Astrocyte (in vitro differentiated cells and primary cell): ENCODE measurements at regions not wholly inside any gene's neighbourhood (a gene's known extent, or its start where the extent isn't known, plus 50 kb on each side); places are given as distances from the start of the nearest gene placed in this dataset.

Experiments
- DNase-seq: peaks from one replicate; pipeline ENCODE4 v3.0.0-alpha.2; 2010; ENCODE audit warnings: low read depth
- FAIRE-seq: peaks from 2 replicates; lab custom pipeline; 2011; peaks lifted over from hg19 to GRCh38; lab: Jason Lieb, UNC
- H2AFZ ChIP-seq: 2 replicates; pipeline ENCODE4 v1.6.0; 2012; ENCODE audit warnings: low read depth, low read length, inconsistent platforms
- H3K27ac ChIP-seq: 2 replicates; pipeline ENCODE4 v1.5.1; 2011; ENCODE audit warnings: low read depth, low read length, inconsistent platforms
- H3K27me3 ChIP-seq: 2 replicates; pipeline ENCODE4 v1.6.0; 2011; ENCODE audit warnings: low read length, inconsistent platforms; ENCODE audit not compliant: insufficient read depth
- H3K36me3 ChIP-seq: 2 replicates; pipeline ENCODE4 v1.5.1; 2011; ENCODE audit warnings: low read length, inconsistent platforms; ENCODE audit not compliant: insufficient read depth
- H3K4me1 ChIP-seq: 2 replicates; pipeline ENCODE4 v1.5.1; 2011; ENCODE audit warnings: low read length, inconsistent platforms; ENCODE audit not compliant: insufficient read depth
- H3K4me2 ChIP-seq: 2 replicates; pipeline ENCODE4 v1.6.0; 2012; ENCODE audit warnings: low read length, inconsistent platforms
- H3K4me3 ChIP-seq: 2 replicates; pipeline ENCODE4 v1.5.1; 2011; ENCODE audit warnings: low read depth, mild to moderate bottlenecking, low read length, inconsistent platforms; ENCODE audit not compliant: insufficient read depth
- H3K79me2 ChIP-seq: 2 replicates; pipeline ENCODE4 v1.6.0; 2012; ENCODE audit warnings: mild to moderate bottlenecking, low read length, inconsistent platforms; ENCODE audit not compliant: insufficient read depth
- H3K9ac ChIP-seq: 2 replicates; pipeline ENCODE4 v1.6.0; 2012; ENCODE audit warnings: mild to moderate bottlenecking, low read length, inconsistent platforms
- H3K9me3 ChIP-seq: 2 replicates; pipeline ENCODE4 v1.5.1; 2012; ENCODE audit warnings: low read depth, mild to moderate bottlenecking, low read length, inconsistent platforms; ENCODE audit not compliant: insufficient read depth
- H4K20me1 ChIP-seq: 2 replicates; pipeline ENCODE4 v1.6.0; 2012; ENCODE audit warnings: low read length, inconsistent platforms; ENCODE audit not compliant: insufficient read depth
- H3K27ac Mint-ChIP-seq: one replicate; pipeline ENCODE4 v1.8.0; 2021; ENCODE audit warnings: mild to moderate bottlenecking, mixed read lengths; ENCODE audit not compliant: unreplicated experiment
- H3K27me3 Mint-ChIP-seq: one replicate; pipeline ENCODE4 v1.8.0; 2021; ENCODE audit warnings: low read depth, mixed read lengths; ENCODE audit not compliant: unreplicated experiment
- H3K36me3 Mint-ChIP-seq: one replicate; pipeline ENCODE4 v1.8.0; 2021; ENCODE audit warnings: low read depth, mixed read lengths; ENCODE audit not compliant: unreplicated experiment
- H3K4me1 Mint-ChIP-seq: one replicate; pipeline ENCODE4 v1.8.0; 2021; ENCODE audit warnings: low read depth, mixed read lengths; ENCODE audit not compliant: unreplicated experiment
- H3K4me3 Mint-ChIP-seq: one replicate; pipeline ENCODE4 v1.8.0; 2021; ENCODE audit warnings: mild to moderate bottlenecking, moderate library complexity, mixed read lengths; ENCODE audit not compliant: unreplicated experiment
- H3K9me3 Mint-ChIP-seq: one replicate; pipeline ENCODE4 v1.8.0; 2021; ENCODE audit warnings: mild to moderate bottlenecking, mixed read lengths; ENCODE audit not compliant: unreplicated experiment
- CTCF ChIP-seq: IDR thresholded peaks from 2 replicates; pipeline ENCODE4 v1.5.1; 2011; ENCODE audit warnings: low read depth, mild to moderate bottlenecking, inconsistent platforms, low read length, moderate library complexity; ENCODE audit not compliant: insufficient read depth
- EZH2 ChIP-seq: IDR thresholded peaks from 2 replicates; pipeline ENCODE4 v1.6.1; 2012; ENCODE audit warnings: mild to moderate bottlenecking, low read length, inconsistent platforms; ENCODE audit not compliant: insufficient read depth

GRCh38 chr5:17893026-17893635 lies 258.9 kb downstream of the TAF11L14 start:
- Histone ChIP-seq H3K27ac (no peak overlapping the region), H3K4me2 (no peak overlapping the region), H3K27me3 (no peaks in the 10 kb centered on the region), H3K9ac (no peak overlapping the region), H4K20me1 (no peaks in the 10 kb centered on the region), H3K9me3 (no peaks in the 10 kb centered on the region), H3K36me3 (no peaks in the 10 kb centered on the region), H2AFZ (no peak overlapping the region), H3K79me2 (no peaks in the 10 kb centered on the region), H3K4me3 (no peak overlapping the region), H3K4me1 (no peaks in the 10 kb centered on the region)
- Mint-ChIP-seq H3K27me3 (no peaks in the 10 kb centered on the region), H3K9me3 (no peaks in the 10 kb centered on the region), H3K4me1 (no peaks in the 10 kb centered on the region), H3K27ac (no peak overlapping the region), H3K36me3 (no peaks in the 10 kb centered on the region), H3K4me3 (no peak overlapping the region)
- FAIRE-seq, result no peak
- TF ChIP-seq CTCF, result no peak
- TF ChIP-seq EZH2, result no peak
- DNase-seq, result no peak

GRCh38 chr5:17895288-17896033 lies 261.2 kb downstream of the TAF11L14 start:
- no peaks in the 10 kb centered on the region for H3K9me3 Mint-ChIP-seq
- no peak for DNase-seq

More at GRCh38 chr5:17895288-17896033, 261.2 kb downstream of the TAF11L14 start:
- Histone ChIP-seq H3K27me3 (no peaks in the 10 kb centered on the region), H2AFZ (no peak overlapping the region), H3K4me2 (no peak overlapping the region), H3K27ac (no peak overlapping the region), H3K4me3 (no peak overlapping the region), H3K9ac (no peak overlapping the region), H3K9me3 (no peaks in the 10 kb centered on the region), H3K4me1 (no peaks in the 10 kb centered on the region), H4K20me1 (no peaks in the 10 kb centered on the region), H3K36me3 (no peaks in the 10 kb centered on the region), H3K79me2 (no peaks in the 10 kb centered on the region)
- TF ChIP-seq CTCF (no peak), EZH2 (no peak)
- Mint-ChIP-seq H3K27ac (no peak overlapping the region), H3K36me3 (no peaks in the 10 kb centered on the region), H3K4me1 (no peaks in the 10 kb centered on the region), H3K4me3 (no peak overlapping the region), H3K27me3 (no peaks in the 10 kb centered on the region)
- FAIRE-seq, result no peak
